ENCODE measurements at regions not wholly inside any gene's neighbourhood (a gene's known extent, or its start where the extent isn't known, plus 50 kb on each side); places are given as distances from the start of the nearest gene placed in this dataset.

GRCh38 chr6:19153981-19154295 lies 683.2 kb upstream of the ID4 start:
- Mint-ChIP-seq H3K4me3 (no peak overlapping the region), H3K27ac (peak overlapping the region in 1 of 3 experiments; percentile 52), H3K4me1 (peaks cover under 1% of the 10 kb centered on the region), H3K9me3 (no peaks in the 10 kb centered on the region), H3K27me3 (ENCODE audit: low read depth) (no peaks in the 10 kb centered on the region), H3K36me3 (ENCODE audit: low read depth) (no peaks in the 10 kb centered on the region)
- TF ChIP-seq CTCF (IDR thresholded peaks at IDR 0.05; ENCODE audit: unreplicated experiment in 3 of 3) = no peak

- no peak overlapping the region for H3K27ac Mint-ChIP-seq
- peaks cover 20% of the 10 kb centered on the region for H3K4me1 Mint-ChIP-seq
- no peak for TF ChIP-seq CTCF (IDR thresholded peaks at IDR 0.05; ENCODE audit: unreplicated experiment in 3 of 3)
- no peaks in the 10 kb centered on the region for H3K27me3 Mint-ChIP-seq (ENCODE audit: low read depth)
- H3K9me3 Mint-ChIP-seq = no peaks in the 10 kb centered on the region
- no peak overlapping the region for H3K4me3 Mint-ChIP-seq
- no peaks in the 10 kb centered on the region for H3K36me3 Mint-ChIP-seq (ENCODE audit: low read depth)
Measured at GRCh38 chr6:19156443-19156842, 680.7 kb upstream of the ID4 start.

GRCh38 chr6:19157486-19157885 lies 679.7 kb upstream of the ID4 start:
- H3K9me3 Mint-ChIP-seq = no peaks in the 10 kb centered on the region
- H3K4me3 Mint-ChIP-seq = no peak overlapping the region
- peaks cover 20% of the 10 kb centered on the region for H3K4me1 Mint-ChIP-seq
- no peaks in the 10 kb centered on the region for H3K27me3 Mint-ChIP-seq (ENCODE audit: low read depth)
- no peak for TF ChIP-seq CTCF (IDR thresholded peaks at IDR 0.05; ENCODE audit: unreplicated experiment in 3 of 3)
- H3K36me3 Mint-ChIP-seq (ENCODE audit: low read depth) = no peaks in the 10 kb centered on the region
- H3K27ac Mint-ChIP-seq = no peak overlapping the region

GRCh38 chr6:19158586-19158985 lies 678.6 kb upstream of the ID4 start:
- Mint-ChIP-seq H3K27me3 (ENCODE audit: low read depth) (no peaks in the 10 kb centered on the region), H3K27ac (no peak overlapping the region), H3K9me3 (no peaks in the 10 kb centered on the region), H3K36me3 (ENCODE audit: low read depth) (no peaks in the 10 kb centered on the region), H3K4me3 (no peak overlapping the region), H3K4me1 (peaks cover 20% of the 10 kb centered on the region)
- TF ChIP-seq CTCF (IDR thresholded peaks at IDR 0.05; ENCODE audit: unreplicated experiment in 3 of 3) = no peak

GRCh38 chr6:19159089-19159488 lies 678.1 kb upstream of the ID4 start:
- Mint-ChIP-seq H3K36me3 (ENCODE audit: low read depth) (no peaks in the 10 kb centered on the region), H3K27me3 (ENCODE audit: low read depth) (no peaks in the 10 kb centered on the region), H3K4me3 (no peak overlapping the region), H3K4me1 (peaks cover 20% of the 10 kb centered on the region), H3K9me3 (no peaks in the 10 kb centered on the region), H3K27ac (no peak overlapping the region)
- no peak for TF ChIP-seq CTCF (IDR thresholded peaks at IDR 0.05; ENCODE audit: unreplicated experiment in 3 of 3)

- Mint-ChIP-seq H3K27ac (peak overlapping the region in 1 of 3 experiments; percentile 67), H3K4me1 (peaks cover 20% of the 10 kb centered on the region), H3K4me3 (no peak overlapping the region), H3K27me3 (ENCODE audit: low read depth) (no peaks in the 10 kb centered on the region), H3K9me3 (no peaks in the 10 kb centered on the region), H3K36me3 (ENCODE audit: low read depth) (no peaks in the 10 kb centered on the region)
- TF ChIP-seq CTCF (IDR thresholded peaks at IDR 0.05; ENCODE audit: unreplicated experiment in 3 of 3) = no peak
Measured at GRCh38 chr6:19159561-19159960, 677.6 kb upstream of the ID4 start.

Measured in nephron (organoid).